ENCODE measurements at regions not wholly inside any gene's neighbourhood (a gene's known extent, or its start where the extent isn't known, plus 50 kb on each side); places are given as distances from the start of the nearest gene placed in this dataset.

GRCh38 chr14:36067428-36068187 lies 108.9 kb downstream of the PTCSC3 start:
- TF ChIP-seq POLR2A (IDR thresholded peaks at IDR 0.05), result no peak
- TF ChIP-seq, protein P1, sequence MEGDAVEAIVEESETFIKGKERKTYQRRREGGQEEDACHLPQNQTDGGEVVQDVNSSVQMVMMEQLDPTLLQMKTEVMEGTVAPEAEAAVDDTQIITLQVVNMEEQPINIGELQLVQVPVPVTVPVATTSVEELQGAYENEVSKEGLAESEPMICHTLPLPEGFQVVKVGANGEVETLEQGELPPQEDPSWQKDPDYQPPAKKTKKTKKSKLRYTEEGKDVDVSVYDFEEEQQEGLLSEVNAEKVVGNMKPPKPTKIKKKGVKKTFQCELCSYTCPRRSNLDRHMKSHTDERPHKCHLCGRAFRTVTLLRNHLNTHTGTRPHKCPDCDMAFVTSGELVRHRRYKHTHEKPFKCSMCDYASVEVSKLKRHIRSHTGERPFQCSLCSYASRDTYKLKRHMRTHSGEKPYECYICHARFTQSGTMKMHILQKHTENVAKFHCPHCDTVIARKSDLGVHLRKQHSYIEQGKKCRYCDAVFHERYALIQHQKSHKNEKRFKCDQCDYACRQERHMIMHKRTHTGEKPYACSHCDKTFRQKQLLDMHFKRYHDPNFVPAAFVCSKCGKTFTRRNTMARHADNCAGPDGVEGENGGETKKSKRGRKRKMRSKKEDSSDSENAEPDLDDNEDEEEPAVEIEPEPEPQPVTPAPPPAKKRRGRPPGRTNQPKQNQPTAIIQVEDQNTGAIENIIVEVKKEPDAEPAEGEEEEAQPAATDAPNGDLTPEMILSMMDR (IDR thresholded peaks at IDR 0.05), result no peak
- Histone ChIP-seq H3K27ac (no peak overlapping the region), H3K4me1 (replicated peaks in 1 of 2) (peaks cover 0 to 5% of the 10 kb centered on the region in 2 donors), H3K36me3 (replicated peaks in 1 of 2) (no peaks in the 10 kb centered on the region), H3K9me3 (replicated peaks in 1 of 3) (no peaks in the 10 kb centered on the region), H3K27me3 (no peaks in the 10 kb centered on the region), H3K4me3 (no peak overlapping the region)
- DNase-seq, result no peak
- WGBS, 4 donors, result 35 to 42% (median 38%) methylated on average over 4 of the region's 4 CpGs
- intact Hi-C loops (cut with DNase I), result no loop called here

DNA sequence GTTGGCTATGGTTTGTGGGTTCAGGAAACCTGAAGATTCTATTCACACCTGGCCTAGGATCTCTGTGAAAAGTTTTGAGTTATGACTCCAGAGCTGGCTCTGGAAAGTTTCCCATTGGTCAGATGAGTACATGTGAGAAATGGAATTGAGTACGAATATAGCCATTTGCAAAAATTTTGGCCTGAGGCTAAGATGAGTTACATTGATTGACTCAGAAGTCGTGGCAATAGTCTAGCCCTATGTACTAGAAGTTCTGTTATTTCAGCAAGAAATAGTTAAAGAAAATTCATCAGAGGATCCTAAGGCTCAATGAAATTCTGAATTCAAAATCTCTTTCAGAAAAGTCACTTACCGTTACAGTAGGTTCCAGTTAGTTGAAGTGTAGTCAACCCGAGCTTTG lies 109.9 kb downstream of the PTCSC3 start:
- Histone ChIP-seq H3K27me3 (no peaks in the 10 kb centered on the region), H3K4me1 (replicated peaks in 1 of 2) (peaks cover 0 to 5% of the 10 kb centered on the region in 2 donors), H3K4me3 (no peak overlapping the region), H3K27ac (no peak overlapping the region), H3K9me3 (replicated peaks in 1 of 3) (no peaks in the 10 kb centered on the region), H3K36me3 (replicated peaks in 1 of 2) (no peaks in the 10 kb centered on the region)
- TF ChIP-seq, protein P1 (IDR thresholded peaks at IDR 0.05), result no peak
- intact Hi-C loops (cut with DNase I), result no loop called here
- 79 to 92% (median 90%) methylated on average over 4 of the region's 4 CpGs for WGBS, 4 donors
- no peak for DNase-seq

DNA sequence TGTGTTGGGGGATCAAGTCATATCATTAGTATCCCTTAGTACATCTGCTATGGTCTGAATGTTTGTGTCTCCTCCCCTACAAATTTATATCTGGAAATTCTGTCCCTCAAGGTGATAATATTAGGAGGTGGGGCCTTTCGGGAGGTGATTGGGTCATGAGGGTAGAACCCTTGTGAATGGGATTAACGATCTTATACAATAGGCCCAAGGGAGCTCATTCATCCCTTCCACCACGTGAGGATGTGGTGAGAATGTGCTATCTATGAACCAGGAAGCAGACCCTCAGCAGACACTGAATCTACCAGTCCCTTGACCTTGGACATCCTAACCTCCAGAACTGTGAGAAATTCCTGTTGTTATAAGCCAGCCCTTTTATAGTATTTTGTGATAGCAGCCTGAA lies 110.7 kb downstream of the PTCSC3 start:
- Histone ChIP-seq H3K36me3 (replicated peaks in 1 of 2) (no peaks in the 10 kb centered on the region), H3K27ac (no peak overlapping the region), H3K4me1 (replicated peaks in 1 of 2) (peaks cover 0 to 5% of the 10 kb centered on the region in 2 donors), H3K4me3 (no peak overlapping the region), H3K27me3 (no peaks in the 10 kb centered on the region), H3K9me3 (replicated peaks in 1 of 3) (no peaks in the 10 kb centered on the region)
- no peak for TF ChIP-seq POLR2A (IDR thresholded peaks at IDR 0.05)
- WGBS, 4 donors, result 72 to 78% (median 73%) methylated on average over 3 of the region's 3 CpGs
- no peak for DNase-seq
- intact Hi-C loops (cut with DNase I), result no loop called here

- Histone ChIP-seq H3K27me3 (no peaks in the 10 kb centered on the region), H3K27ac (no peak overlapping the region), H3K4me1 (replicated peaks in 1 of 2) (no peaks in the 10 kb centered on the region), H3K36me3 (replicated peaks in 1 of 2) (no peaks in the 10 kb centered on the region), H3K9me3 (replicated peaks in 1 of 3) (no peaks in the 10 kb centered on the region), H3K4me3 (no peak overlapping the region)
- TF ChIP-seq, protein P1 (IDR thresholded peaks at IDR 0.05), result no peak
- TF ChIP-seq POLR2A (IDR thresholded peaks at IDR 0.05), result no peak
- no peak for DNase-seq
- intact Hi-C loops (cut with DNase I), result no loop called here
- WGBS, 4 donors, result 64 to 76% (median 68%) methylated on average over 2 of the region's 2 CpGs
Observed at GRCh38 chr14:36059531-36059930, 117.0 kb downstream of the PTCSC3 start.

Data from adrenal gland (tissue), 9 donors.